H9 (cell line): ENCODE measurements at regions not wholly inside any gene's neighbourhood (a gene's known extent, or its start where the extent isn't known, plus 50 kb on each side); places are given as distances from the start of the nearest gene placed in this dataset.

Source experiments
- DNase-seq: peaks from one replicate; pipeline ENCODE4 v3.0.0-alpha.2; 2017
- H2AFZ ChIP-seq: one replicate; pipeline ENCODE4 v1.6.1; 2013; ENCODE audit warnings: mild to moderate bottlenecking, low read length, control low read depth, moderate library complexity
- H2AK5ac ChIP-seq: 2 replicates; pipeline ENCODE4 v1.6.1; 2013; ENCODE audit warnings: low read length, control low read depth, mixed read lengths; ENCODE audit not compliant: insufficient read length
- H2BK120ac ChIP-seq: one replicate; pipeline ENCODE4 v1.6.1; 2013; ENCODE audit warnings: low read depth, mild to moderate bottlenecking, low read length, control low read depth, inconsistent platforms; ENCODE audit not compliant: poor library complexity, severe bottlenecking
- H2BK12ac ChIP-seq: 2 replicates; pipeline ENCODE4 v1.6.1; 2013; ENCODE audit warnings: low read length, control low read depth, mixed read lengths, low read depth; ENCODE audit not compliant: insufficient read length
- H2BK15ac ChIP-seq: 2 replicates; pipeline ENCODE4 v1.6.1; 2013; ENCODE audit warnings: low read depth, low read length, control low read depth
- H2BK20ac ChIP-seq: one replicate; pipeline ENCODE4 v1.6.1; 2013; ENCODE audit warnings: low read depth, mild to moderate bottlenecking, low read length, control low read depth, inconsistent platforms; ENCODE audit not compliant: poor library complexity, severe bottlenecking
- H2BK5ac ChIP-seq: 2 replicates; pipeline ENCODE4 v1.6.1; 2013; ENCODE audit warnings: low read length, control low read depth, mixed read lengths; ENCODE audit not compliant: insufficient read length
- H3K14ac ChIP-seq: 2 replicates; pipeline ENCODE4 v1.6.1; 2013; ENCODE audit warnings: low read length, control low read depth; ENCODE audit not compliant: insufficient read depth
- H3K18ac ChIP-seq: 2 replicates; pipeline ENCODE4 v1.6.1; 2013; ENCODE audit warnings: low read depth, mild to moderate bottlenecking, mixed read lengths, low read length, control low read depth; ENCODE audit not compliant: insufficient read length
- H3K23ac ChIP-seq: 2 replicates; pipeline ENCODE4 v1.6.1; 2013; ENCODE audit warnings: low read length, control low read depth, mixed read lengths, low read depth; ENCODE audit not compliant: insufficient read length
- H3K23me2 ChIP-seq: 2 replicates; pipeline ENCODE4 v1.6.1; 2013; ENCODE audit warnings: low read depth, mild to moderate bottlenecking, mixed read lengths, low read length, control low read depth; ENCODE audit not compliant: insufficient read length, poor library complexity, severe bottlenecking
- H3K27ac ChIP-seq: 2 replicates; pipeline ENCODE4 v1.5.1; 2013; ENCODE audit warnings: low read length, control low read depth, mixed read lengths, low read depth; ENCODE audit not compliant: insufficient read length
- H3K27me3 ChIP-seq: 2 replicates; pipeline ENCODE4 v1.6.1; 2013; ENCODE audit warnings: low read length, control low read depth, inconsistent platforms; ENCODE audit not compliant: insufficient read depth
- H3K4ac ChIP-seq: 2 replicates; pipeline ENCODE4 v1.6.1; 2013; ENCODE audit warnings: low read depth, mild to moderate bottlenecking, control low read depth, inconsistent platforms, low read length, moderate library complexity
- H3K4me1 ChIP-seq: 2 replicates; pipeline ENCODE4 v1.6.1; 2013; ENCODE audit warnings: low read length, control low read depth, inconsistent platforms; ENCODE audit not compliant: insufficient read depth
- H3K4me2 ChIP-seq: 2 replicates; pipeline ENCODE4 v1.6.1; 2013; ENCODE audit warnings: low read length, control low read depth, mixed read lengths; ENCODE audit not compliant: insufficient read length, insufficient read depth
- H3K56ac ChIP-seq: 2 replicates; pipeline ENCODE4 v1.6.1; 2013; ENCODE audit warnings: low read depth, mild to moderate bottlenecking, mixed read lengths, low read length, control low read depth; ENCODE audit not compliant: insufficient read length
- H3K79me1 ChIP-seq: 2 replicates; pipeline ENCODE4 v1.6.1; 2013; ENCODE audit warnings: low read depth, mild to moderate bottlenecking, moderate library complexity, low read length, control low read depth, inconsistent platforms; ENCODE audit not compliant: insufficient read depth, poor library complexity, severe bottlenecking
- H3K79me2 ChIP-seq: 2 replicates; pipeline ENCODE4 v1.6.1; 2013; ENCODE audit warnings: low read length, control low read depth, inconsistent platforms; ENCODE audit not compliant: insufficient read depth
- H3K9ac ChIP-seq: 2 replicates; pipeline ENCODE4 v1.6.1; 2013; ENCODE audit warnings: low read length, control low read depth, mixed read lengths; ENCODE audit not compliant: insufficient read length; ENCODE audit errors: extremely low read depth
- H3K9me3 ChIP-seq: one replicate; pipeline ENCODE4 v1.6.1; 2013; ENCODE audit warnings: low read depth, low read length, inconsistent platforms; ENCODE audit not compliant: control insufficient read depth
- H3T11ph ChIP-seq: one replicate; pipeline ENCODE4 v1.6.1; 2013; ENCODE audit warnings: mild to moderate bottlenecking, low read length, control low read depth, inconsistent platforms
- H4K20me1 ChIP-seq: one replicate; pipeline ENCODE4 v1.6.1; 2013; ENCODE audit not compliant: control insufficient read depth, insufficient read length, insufficient read depth
- H4K5ac ChIP-seq: 2 replicates; pipeline ENCODE4 v1.6.1; 2013; ENCODE audit warnings: low read depth, mild to moderate bottlenecking, mixed read lengths, low read length, control low read depth; ENCODE audit not compliant: insufficient read length
- H4K8ac ChIP-seq: replicated peaks from 2 replicates; pipeline ENCODE4 v1.6.1; 2013; ENCODE audit warnings: low read length, control low read depth, mixed read lengths, low read depth; ENCODE audit not compliant: insufficient read length
- H4K91ac ChIP-seq: 2 replicates; pipeline ENCODE4 v1.6.1; 2013; ENCODE audit warnings: low read depth, mild to moderate bottlenecking, moderate library complexity, mixed read lengths, low read length, control low read depth; ENCODE audit not compliant: insufficient read length
- H3K27ac Mint-ChIP-seq, 3 experiments: 2 replicates in 2 of 3; 3 replicates in 1 of 3; pipeline ENCODE4 v1.8.0; 2020 to 2021; ENCODE audit warnings: mixed read lengths in 3 of 3, mild to moderate bottlenecking in 1 of 3, moderate library complexity in 1 of 3
- H3K27me3 Mint-ChIP-seq: 2 replicates; pipeline ENCODE4 v1.8.0; 2021; ENCODE audit warnings: low read depth, mild to moderate bottlenecking, moderate library complexity, mixed read lengths
- H3K36me3 Mint-ChIP-seq, 3 experiments: 2 replicates in 2 of 3; 3 replicates in 1 of 3; pipeline ENCODE4 v1.8.0; 2020 to 2021; ENCODE audit warnings: low read depth in 3 of 3, mixed read lengths in 3 of 3; ENCODE audit not compliant: insufficient read depth in 1 of 3
- H3K4me1 Mint-ChIP-seq, 2 experiments: 2 replicates each; pipeline ENCODE4 v1.8.0; 2020; ENCODE audit warnings: mixed read lengths in 2 of 2
- H3K4me3 Mint-ChIP-seq, 2 experiments: 2 replicates in 1 of 2; 3 replicates in 1 of 2; pipeline ENCODE4 v1.8.0; 2020 to 2021; ENCODE audit warnings: mild to moderate bottlenecking in 2 of 2, mixed read lengths in 2 of 2, moderate library complexity in 1 of 2
- H3K9me3 Mint-ChIP-seq, 2 experiments: 2 replicates in 1 of 2; 3 replicates in 1 of 2; pipeline ENCODE4 v1.8.0; 2020; ENCODE audit warnings: mild to moderate bottlenecking in 2 of 2, mixed read lengths in 2 of 2, moderate library complexity in 1 of 2
- WGBS: extraction: QIAGEN DNeasy Blood & Tissue Kit; methylation state at CpG from one replicate; pipeline ENCODE4 v1.1.7; 2013; ENCODE audit warnings: missing lambda C conversion rate, low lambda C conversion rate, mixed read lengths; ENCODE audit not compliant: insufficient read length; ENCODE audit errors: extremely low coverage; 5-methylcytosine and 5-hydroxymethylcytosine counted together
- TF ChIP-seq, protein P1 (sequence below): fragments of 200-600 bp; sonication (generic); conservative IDR thresholded peaks from 3 replicates; pipeline ENCODE4 v1.8.0; 2021; ENCODE audit warnings: antibody characterized with exemption, mild to moderate bottlenecking

DNA sequence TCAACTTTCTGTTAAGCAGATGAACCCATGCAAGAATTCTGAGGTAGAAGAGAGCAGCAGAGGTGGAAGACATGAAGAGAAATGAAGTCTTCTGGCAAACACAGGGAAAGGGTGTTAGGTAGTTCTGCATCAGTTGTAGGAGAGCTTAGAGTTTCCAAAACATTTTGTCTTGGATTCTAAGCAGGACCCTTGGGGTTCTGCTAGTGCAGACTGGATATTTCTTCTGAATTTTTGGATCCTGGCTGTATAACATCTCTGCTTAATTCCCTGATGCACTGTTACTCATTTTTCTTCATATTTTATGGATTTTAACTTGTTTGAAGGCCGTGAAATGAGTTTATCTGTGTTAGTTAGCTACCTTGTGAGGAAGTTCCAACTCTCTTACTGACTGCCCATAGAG lies 208.7 kb upstream of the SLC35G4 start:
- no CpG with 5 or more reads among the region's 1 CpG for WGBS
- H3K4me1 ChIP-seq, result no peaks in the 10 kb centered on the region
- no peak overlapping the region for H3K27ac ChIP-seq
- H4K5ac ChIP-seq, result no peak overlapping the region
- no peaks in the 10 kb centered on the region for H3K27me3 ChIP-seq
- no peak overlapping the region for H3K23ac ChIP-seq
- H4K20me1 ChIP-seq, result no peaks in the 10 kb centered on the region
- no peak overlapping the region for H3K18ac ChIP-seq
- no peak overlapping the region for H4K91ac ChIP-seq
- Mint-ChIP-seq H3K27me3 (no peaks in the 10 kb centered on the region; the same call in 1 of the 2 replicates), H3K4me3 (no peak overlapping the region), H3K36me3 (no peaks in the 10 kb centered on the region), H3K27ac (no peak overlapping the region), H3K9me3 (no peaks in the 10 kb centered on the region), H3K4me1 (no peaks in the 10 kb centered on the region)
- no peak overlapping the region for H2BK5ac ChIP-seq
- no peak overlapping the region for H2BK120ac ChIP-seq
- H3K14ac ChIP-seq, result no peak overlapping the region
- no peaks in the 10 kb centered on the region for H3K9me3 ChIP-seq
- H2AK5ac ChIP-seq, result no peak overlapping the region
- no peak overlapping the region for H2BK20ac ChIP-seq
- H3K9ac ChIP-seq, result no peak overlapping the region
- H3T11ph ChIP-seq, result no peak overlapping the region
- no peaks in the 10 kb centered on the region for H3K79me1 ChIP-seq
- no peak overlapping the region for H2BK15ac ChIP-seq
- H3K4me2 ChIP-seq, result no peak overlapping the region
- TF ChIP-seq, protein P1, sequence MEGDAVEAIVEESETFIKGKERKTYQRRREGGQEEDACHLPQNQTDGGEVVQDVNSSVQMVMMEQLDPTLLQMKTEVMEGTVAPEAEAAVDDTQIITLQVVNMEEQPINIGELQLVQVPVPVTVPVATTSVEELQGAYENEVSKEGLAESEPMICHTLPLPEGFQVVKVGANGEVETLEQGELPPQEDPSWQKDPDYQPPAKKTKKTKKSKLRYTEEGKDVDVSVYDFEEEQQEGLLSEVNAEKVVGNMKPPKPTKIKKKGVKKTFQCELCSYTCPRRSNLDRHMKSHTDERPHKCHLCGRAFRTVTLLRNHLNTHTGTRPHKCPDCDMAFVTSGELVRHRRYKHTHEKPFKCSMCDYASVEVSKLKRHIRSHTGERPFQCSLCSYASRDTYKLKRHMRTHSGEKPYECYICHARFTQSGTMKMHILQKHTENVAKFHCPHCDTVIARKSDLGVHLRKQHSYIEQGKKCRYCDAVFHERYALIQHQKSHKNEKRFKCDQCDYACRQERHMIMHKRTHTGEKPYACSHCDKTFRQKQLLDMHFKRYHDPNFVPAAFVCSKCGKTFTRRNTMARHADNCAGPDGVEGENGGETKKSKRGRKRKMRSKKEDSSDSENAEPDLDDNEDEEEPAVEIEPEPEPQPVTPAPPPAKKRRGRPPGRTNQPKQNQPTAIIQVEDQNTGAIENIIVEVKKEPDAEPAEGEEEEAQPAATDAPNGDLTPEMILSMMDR, result no peak
- no peak overlapping the region for H4K8ac ChIP-seq
- H3K79me2 ChIP-seq, result no peaks in the 10 kb centered on the region
- H3K23me2 ChIP-seq, result no peaks in the 10 kb centered on the region
- H2BK12ac ChIP-seq, result no peak overlapping the region
- H3K4ac ChIP-seq, result no peak overlapping the region
- H2AFZ ChIP-seq, result no peak overlapping the region
- no peak overlapping the region for H3K56ac ChIP-seq
- no peak for DNase-seq
